GM19193 (cell line): ENCODE measurements at regions not wholly inside any gene's neighbourhood (a gene's known extent, or its start where the extent isn't known, plus 50 kb on each side); places are given as distances from the start of the nearest gene placed in this dataset.

Experiments
- POLR2A ChIP-seq: IDR thresholded peaks from 4 replicates; pipeline ENCODE4 v1.6.1; 2011; ENCODE audit not compliant: insufficient read depth, insufficient read length; ENCODE audit errors: extremely low read depth

DNA sequence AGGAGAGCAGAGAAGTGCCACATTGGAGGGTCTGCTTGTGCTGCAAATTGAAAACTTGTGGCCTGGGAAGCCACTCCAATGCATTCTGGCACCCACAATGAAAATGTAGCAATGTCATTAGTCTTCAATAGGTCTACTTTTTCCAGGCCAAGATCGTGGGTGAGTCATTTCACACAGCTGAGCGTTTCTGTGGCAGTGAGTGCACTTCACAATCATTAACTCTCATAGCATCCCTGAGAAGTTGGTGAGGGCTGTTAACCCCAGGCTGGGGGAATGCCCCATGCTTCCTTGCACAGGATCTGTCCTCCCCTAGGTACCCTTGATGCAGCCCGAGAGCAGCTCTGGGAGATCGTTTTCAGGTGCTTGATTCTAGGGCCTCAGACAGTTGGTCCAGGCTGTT is 196.8 kb upstream of the ATP6AP2 start:
- TF ChIP-seq POLR2A: no peak

DNA sequence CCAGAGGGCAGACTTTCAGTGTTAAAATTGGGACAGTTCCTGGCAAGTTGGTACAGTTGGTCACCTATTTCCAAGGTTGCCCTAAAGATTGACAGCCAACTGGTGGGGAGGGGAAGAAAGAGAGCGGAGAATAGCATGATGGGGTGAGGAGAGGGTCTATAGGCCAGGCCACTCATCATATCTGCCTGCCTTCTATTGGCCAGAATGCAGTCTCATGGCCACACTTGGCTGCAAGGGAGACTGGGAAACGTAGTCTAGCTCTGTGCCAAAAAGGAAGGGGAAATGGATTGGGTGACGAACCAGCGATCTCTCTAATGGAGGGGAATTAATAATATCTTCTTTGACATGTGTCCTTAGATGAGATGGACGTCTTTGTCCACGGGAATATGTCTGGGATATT is 197.4 kb upstream of the ATP6AP2 start:
- TF ChIP-seq POLR2A: no peak

DNA sequence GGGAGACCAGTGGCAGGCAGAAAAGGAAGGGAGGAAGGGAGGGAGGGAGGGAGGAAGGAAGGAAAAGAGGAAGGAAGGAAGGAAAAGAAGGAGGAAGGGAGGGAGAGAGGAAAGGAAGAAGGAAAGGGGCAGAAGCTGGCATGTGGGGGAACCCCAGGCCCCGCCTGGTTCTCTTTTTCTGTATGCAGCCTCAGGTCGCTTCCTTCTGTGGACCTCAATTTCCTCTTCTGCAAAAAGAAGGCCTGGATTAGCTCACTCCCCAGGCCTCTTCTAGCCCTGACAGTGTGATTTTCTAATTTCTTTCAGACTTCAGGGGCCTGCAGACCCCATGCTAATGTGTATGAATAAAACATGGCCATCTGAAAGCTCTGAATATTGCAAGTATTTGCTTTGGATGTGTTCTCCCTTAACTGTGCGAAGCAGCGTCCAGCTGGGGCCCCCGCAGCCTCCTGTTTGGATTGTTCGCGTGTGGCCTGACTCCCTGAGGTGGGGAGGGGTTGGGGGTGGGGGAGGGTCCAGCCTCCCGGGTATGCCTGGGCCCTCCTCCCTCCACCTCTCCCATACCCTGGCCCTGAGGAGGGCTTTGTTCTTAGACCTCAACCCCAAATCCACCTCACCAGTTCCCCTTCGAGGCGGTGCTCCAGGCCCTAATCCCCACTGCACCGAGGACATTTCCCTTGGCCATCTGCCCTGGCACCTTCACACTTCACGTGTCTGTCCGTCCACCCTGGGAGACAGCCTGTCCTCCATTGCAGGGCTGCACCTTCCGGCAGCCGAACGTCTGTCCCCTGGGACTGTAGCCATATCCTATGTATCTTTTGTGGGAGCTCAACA is 199.9 kb upstream of the ATP6AP2 start:
- TF ChIP-seq POLR2A: no peak

DNA sequence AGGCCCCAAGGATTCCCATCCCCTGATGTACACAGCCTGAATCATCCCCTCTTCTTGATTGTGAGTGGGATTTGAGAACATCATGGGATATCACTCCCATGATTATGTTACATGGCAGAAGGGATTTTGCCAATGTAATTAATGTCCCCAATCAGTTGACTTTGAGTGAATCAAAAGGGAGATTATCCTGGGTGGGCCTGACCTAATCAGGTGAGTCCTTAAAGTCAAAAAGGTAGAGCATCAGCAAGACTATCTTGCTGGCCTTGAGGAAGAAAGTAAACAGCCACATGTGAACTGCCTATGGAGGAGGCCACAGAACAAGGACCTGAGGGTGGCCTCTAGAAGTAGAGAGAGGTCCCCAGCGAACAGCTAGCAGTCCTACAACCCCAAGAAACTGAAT is 203.1 kb upstream of the ATP6AP2 start:
- no peak for TF ChIP-seq POLR2A

DNA sequence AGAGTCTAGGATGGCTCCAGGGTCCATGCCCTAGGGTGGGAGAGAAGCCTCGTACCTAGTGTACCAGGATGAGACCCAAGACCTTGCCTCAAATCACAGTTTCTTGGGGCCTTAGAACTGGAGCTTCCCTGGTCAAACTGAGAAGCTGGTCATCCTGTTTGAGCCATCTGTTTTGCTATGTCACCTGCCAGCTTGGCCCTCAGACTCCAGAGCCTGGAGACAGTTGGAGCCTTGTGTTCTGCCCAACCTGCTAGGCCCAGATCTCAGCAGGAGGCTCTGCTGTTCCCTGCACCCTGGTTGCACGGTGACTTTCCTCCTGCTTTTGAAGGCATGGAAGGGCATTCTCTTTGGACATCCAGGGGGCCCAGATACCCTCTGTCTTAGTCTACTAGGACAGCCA is 206.3 kb upstream of the ATP6AP2 start:
- TF ChIP-seq POLR2A: no peak

DNA sequence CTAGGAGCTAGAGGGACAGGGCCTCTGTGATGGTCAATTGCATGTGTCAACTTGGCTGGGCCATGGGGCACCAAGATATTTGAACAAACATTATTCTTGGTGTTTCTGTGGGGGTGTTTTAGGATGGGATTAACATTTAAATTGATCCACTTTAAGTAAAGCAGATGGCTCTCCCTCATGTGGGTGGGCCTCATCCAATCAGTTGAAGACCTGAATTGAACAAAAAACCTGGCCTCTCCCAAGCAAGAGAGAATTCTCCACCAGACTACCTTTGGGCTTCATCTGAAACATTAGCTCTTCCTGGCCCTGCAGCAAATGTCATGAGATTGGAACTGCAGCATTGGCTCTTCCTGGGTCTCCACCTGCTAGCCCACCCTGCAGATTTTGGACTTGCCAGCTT is 207.1 kb upstream of the ATP6AP2 start:
- TF ChIP-seq POLR2A: no peak

DNA sequence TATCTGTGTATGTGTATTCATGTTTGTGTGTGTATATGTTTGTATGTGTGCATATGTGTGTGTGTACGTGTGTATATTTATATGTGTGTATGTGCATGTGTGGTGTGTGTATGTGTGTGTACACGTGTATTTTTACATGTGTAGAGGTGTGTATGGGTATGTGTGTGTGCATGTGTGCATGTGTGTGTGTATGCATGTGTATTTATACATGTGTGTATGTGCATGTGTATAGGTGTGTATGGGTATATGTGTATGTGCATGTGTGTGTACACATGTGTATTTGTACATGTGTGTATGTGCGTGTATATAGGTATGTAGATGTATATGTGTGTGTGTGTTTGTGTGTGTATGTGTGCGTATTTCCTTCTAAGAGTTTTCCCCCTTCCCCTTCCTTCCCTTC is 207.7 kb upstream of the ATP6AP2 start:
- no peak for TF ChIP-seq POLR2A

DNA sequence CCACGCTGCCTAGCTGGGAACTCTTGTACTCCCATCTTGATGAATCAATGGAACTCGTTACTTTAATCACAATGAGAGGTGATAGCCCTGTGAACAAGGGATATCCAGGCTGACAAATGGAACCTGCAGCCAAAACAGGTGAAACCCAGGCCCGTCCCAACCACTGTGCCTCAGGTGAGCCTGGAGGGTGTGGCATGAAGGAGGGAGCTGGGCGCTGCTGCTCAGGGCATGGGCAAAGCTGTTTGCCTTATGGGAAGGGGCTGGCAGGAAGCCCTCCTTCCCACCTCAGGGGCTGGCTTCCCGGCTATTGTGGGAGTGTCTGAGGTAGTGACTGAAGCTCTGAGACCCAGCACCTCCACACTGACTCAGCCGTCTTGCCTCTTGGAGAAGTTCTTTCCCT is 209.4 kb upstream of the ATP6AP2 start:
- TF ChIP-seq POLR2A: no peak

DNA sequence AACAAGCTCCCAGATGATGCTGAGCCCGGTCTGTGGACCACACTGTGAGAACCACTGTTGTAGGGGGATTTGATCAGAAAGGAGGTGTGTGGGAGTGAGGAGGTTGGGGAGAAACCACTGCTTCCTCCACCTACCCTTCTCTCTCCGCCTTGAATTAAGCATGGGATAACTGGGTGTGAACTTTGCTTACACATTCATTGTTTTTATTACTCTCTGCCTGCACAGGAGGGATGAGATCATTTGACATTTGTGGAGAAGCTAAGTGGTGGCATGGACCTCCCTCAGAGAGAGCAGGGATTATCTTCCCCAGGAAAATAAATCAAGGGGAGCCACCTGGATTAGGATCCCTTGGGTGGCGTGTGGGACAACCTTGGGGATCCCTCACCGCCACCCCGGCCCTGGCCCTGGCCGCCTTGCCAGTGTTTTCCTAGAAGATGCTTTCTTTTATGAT is 212.1 kb upstream of the ATP6AP2 start:
- TF ChIP-seq POLR2A: no peak

DNA sequence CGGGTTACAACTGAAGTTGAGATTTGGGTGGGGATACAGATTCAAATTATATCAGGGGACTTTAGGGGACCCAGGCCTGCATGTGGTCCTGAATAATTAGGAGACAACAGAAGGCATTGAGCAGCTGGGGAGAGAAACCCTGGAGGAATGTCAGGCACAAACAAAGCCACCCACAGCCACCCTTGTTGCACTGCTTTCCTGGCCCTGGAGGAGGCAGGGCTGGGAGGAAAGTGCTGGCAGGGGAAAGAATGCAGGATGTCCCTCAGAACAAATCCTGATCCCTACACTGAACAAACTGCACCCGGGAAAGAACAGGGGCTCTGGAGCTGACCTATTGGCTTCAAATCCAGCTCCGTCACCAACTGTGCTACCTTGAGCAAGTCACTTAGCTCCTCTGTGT is 214.1 kb upstream of the ATP6AP2 start:
- no peak for TF ChIP-seq POLR2A

DNA sequence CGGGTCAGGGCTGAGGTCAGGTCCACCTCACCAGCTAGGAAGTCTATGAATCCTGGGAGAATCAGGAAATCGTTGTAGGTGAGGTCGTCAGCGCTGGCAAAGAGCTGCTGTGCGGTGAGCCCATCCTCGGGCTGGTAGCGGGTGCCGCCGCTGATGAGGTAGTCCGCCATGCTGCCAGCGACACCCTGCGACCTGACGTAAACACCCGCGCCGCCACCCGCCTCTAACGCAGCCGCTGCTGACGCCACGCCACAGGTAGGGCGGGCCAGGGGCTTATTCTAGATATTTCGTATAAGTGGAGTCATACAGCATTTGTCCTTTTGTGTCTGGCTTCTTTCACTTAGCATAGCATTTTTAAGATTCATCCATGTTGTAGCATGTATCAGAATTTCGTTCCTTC is 220.2 kb upstream of the ATP6AP2 start:
- TF ChIP-seq POLR2A: no peak

DNA sequence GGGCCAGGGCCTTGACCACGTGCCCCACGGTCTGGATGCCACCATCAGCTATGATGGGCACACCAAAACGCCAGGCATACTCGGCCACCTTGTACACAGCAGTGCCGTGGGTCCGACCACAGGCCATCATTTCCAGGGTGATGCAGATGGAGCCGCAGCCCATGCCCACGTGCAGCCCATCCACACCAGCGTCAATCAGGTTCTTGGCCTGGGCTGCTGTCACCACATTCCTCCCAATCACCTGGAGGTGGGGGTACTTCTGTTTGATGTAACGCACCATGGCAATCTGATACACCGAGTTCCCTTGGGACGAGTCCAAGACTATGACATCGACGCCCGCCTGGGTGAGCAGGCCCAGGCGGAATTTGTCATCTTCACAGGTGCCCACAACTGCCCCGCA is 221.2 kb upstream of the ATP6AP2 start:
- no peak for TF ChIP-seq POLR2A

DNA sequence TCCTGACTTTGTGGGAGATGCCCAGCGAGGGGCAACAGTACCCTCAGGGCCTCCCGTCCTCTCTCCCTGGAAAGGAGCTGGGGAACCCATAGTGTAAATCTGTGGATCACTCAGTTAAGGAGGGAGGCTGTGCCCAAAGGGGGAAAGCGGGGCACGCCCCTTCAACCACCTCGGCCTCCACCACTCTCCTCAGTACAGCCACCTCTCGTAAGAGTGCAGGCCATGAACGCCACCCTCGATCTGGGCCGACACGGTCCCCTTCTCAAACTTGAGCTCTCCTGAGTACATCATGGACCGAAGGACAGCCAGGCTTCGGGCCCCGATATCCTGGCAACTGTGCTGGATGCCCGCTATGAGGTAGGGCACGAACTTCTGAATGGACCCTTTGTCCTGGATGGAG is 221.8 kb upstream of the ATP6AP2 start:
- TF ChIP-seq POLR2A: no peak

DNA sequence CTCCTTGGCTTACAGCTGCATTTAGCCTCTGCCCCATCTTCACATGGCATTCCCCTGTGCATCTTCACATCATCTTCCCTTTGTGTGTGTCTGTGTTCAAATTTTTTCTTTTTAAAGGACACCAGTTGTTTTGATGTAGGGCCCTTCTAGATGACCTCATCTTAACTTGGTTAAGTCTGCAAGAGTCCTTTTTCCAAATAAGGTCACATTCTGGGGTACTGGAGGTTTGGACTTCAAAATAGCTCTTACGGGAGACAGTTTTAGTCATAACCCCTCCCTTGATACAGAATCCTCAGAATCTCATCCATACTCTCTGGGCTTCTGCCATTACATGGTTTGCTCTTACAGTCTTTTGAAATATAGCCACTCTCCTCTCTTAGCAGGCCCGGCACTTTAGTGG is 231.5 kb upstream of the ATP6AP2 start:
- TF ChIP-seq POLR2A: no peak

DNA sequence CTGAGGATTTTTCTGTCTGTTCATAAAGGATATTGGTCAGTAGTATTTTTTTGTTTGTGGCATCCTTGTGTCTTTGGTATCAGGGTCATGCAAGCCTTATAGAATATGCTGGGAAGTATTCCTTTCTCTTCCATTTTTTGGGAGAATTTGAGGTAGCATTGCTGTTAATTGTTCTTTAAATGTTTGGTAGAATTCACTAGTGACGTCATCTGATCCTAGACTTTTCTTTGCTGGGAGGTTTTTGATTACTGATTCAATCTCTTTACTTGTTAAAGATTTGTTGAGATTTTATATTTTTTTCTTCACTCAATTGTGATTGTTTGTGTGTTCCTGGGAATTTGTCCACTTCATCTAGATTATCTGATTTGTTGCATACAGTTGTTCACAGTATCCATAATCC is 234.4 kb upstream of the ATP6AP2 start:
- no peak for TF ChIP-seq POLR2A

DNA sequence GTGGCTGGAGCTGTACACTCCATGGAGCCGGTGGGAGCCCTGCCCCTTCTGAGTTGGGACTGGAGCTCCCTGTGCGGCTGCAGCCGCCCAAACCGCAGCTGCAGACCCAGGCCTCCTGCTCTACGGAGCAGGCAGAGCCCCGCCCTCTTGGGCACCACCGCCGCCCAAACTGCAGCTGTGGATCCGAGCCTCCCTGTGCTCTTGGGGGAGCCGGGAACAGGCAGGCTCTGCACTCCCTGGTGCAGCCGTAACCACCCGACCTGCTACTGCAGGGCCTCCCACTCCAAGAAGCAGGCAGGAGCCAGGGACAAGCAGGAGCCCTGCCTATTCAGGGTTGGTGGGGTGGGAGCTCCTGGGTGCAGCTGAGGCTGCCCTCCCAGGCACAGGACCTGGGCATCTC is 237.5 kb upstream of the ATP6AP2 start:
- no peak for TF ChIP-seq POLR2A

DNA sequence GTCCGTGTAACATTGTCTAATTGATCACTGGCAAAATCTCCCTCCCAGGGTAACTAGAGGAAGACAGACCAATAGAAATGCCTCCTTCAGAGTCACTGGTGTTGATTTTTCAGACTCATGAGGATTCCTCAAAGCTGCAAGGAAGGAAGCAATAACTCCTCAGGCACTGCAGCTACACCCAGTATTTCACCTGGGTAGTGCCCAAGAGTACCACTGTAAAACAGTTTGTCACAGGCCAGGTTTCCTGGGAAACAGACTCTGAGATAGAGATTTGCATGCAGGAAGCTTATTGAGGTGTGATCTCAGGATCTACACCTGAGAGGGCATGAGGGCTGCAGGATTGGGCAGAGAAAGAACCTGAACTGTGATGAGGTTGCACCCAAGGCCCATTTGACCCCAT is 240.7 kb upstream of the ATP6AP2 start:
- TF ChIP-seq POLR2A: no peak
